GM21576 (cell line): ENCODE measurements at regions not wholly inside any gene's neighbourhood (a gene's known extent, or its start where the extent isn't known, plus 50 kb on each side); places are given as distances from the start of the nearest gene placed in this dataset.
A peak's percentile ranks its signal among the peaks of the same experiment; 100 is the strongest.

Experiments
- ATAC-seq: cut with Tn5 transposase; IDR thresholded peaks from one replicate; pipeline ENCODE4 v1.9.1; 2021; ENCODE audit warnings: mild to moderate bottlenecking, moderate library complexity; ENCODE audit not compliant: unreplicated experiment

GRCh38 chr15:70198441-70199123 is 100.9 kb upstream of the TLE3 start:
- no peak for ATAC-seq

GRCh38 chr15:70197945-70198361 is 100.2 kb upstream of the TLE3 start:
- ATAC-seq = no peak

- ATAC-seq = no peak
Measured at GRCh38 chr15:70197318-70197944, 99.7 kb upstream of the TLE3 start.

GRCh38 chr15:70196372-70197316 is 98.9 kb upstream of the TLE3 start:
- peak; percentile 71 for ATAC-seq

GRCh38 chr15:70195587-70196305 is 98.0 kb upstream of the TLE3 start:
- no peak for ATAC-seq

- ATAC-seq = no peak
Measured at GRCh38 chr15:70195171-70195570, 97.5 kb upstream of the TLE3 start.

GRCh38 chr15:70194266-70194665 is 96.5 kb upstream of the TLE3 start:
- no peak for ATAC-seq

GRCh38 chr15:70193734-70194133 is 96.0 kb upstream of the TLE3 start:
- no peak for ATAC-seq

GRCh38 chr15:70192490-70192889 is 94.8 kb upstream of the TLE3 start:
- ATAC-seq = no peak

- ATAC-seq = no peak
Measured at GRCh38 chr15:70192041-70192440, 94.3 kb upstream of the TLE3 start.

GRCh38 chr15:70190965-70191364 is 93.2 kb upstream of the TLE3 start:
- no peak for ATAC-seq

- no peak for ATAC-seq
Measured at GRCh38 chr15:70189826-70190695, 92.3 kb upstream of the TLE3 start.

- no peak for ATAC-seq
Measured at GRCh38 chr15:70188286-70188685, 90.6 kb upstream of the TLE3 start.

- no peak for ATAC-seq
Measured at GRCh38 chr15:70187331-70187730, 89.6 kb upstream of the TLE3 start.

- ATAC-seq = no peak
Measured at GRCh38 chr15:70186152-70186551, 88.4 kb upstream of the TLE3 start.

- ATAC-seq = no peak
Measured at GRCh38 chr15:70185251-70185711, 87.6 kb upstream of the TLE3 start.

GRCh38 chr15:70182858-70183695 is 85.4 kb upstream of the TLE3 start:
- no peak for ATAC-seq

GRCh38 chr15:70181626-70182255 is 84.0 kb upstream of the TLE3 start:
- no peak for ATAC-seq
